Ectodermal cell (in vitro differentiated cells): ENCODE measurements at regions not wholly inside any gene's neighbourhood (a gene's known extent, or its start where the extent isn't known, plus 50 kb on each side); places are given as distances from the start of the nearest gene placed in this dataset.

Experiments used
- H3K27ac ChIP-seq: 2 replicates; pipeline ENCODE4 v1.7.0; 2013; ENCODE audit warnings: mild to moderate bottlenecking, low read depth, low read length; ENCODE audit not compliant: insufficient read depth, poor library complexity, severe bottlenecking
- H3K27me3 ChIP-seq: 2 replicates; pipeline ENCODE4 v1.7.0; 2013; ENCODE audit warnings: mild to moderate bottlenecking, low read length; ENCODE audit not compliant: insufficient read depth, control insufficient read depth, poor library complexity, severe bottlenecking
- H3K36me3 ChIP-seq: one replicate; pipeline ENCODE4 v1.7.0; 2013; ENCODE audit warnings: low read length; ENCODE audit not compliant: control insufficient read depth, insufficient read depth
- H3K4me1 ChIP-seq: one replicate; pipeline ENCODE4 v1.7.0; 2013; ENCODE audit warnings: low read length; ENCODE audit not compliant: control insufficient read depth, insufficient read depth
- H3K4me3 ChIP-seq: 2 replicates; pipeline ENCODE4 v1.7.0; 2013; ENCODE audit warnings: low read depth, low read length, control low read depth; ENCODE audit not compliant: insufficient read depth
- H3K9me3 ChIP-seq: 2 replicates; pipeline ENCODE4 v1.7.0; 2013; ENCODE audit warnings: mild to moderate bottlenecking, low read length, moderate library complexity; ENCODE audit not compliant: control insufficient read depth
- WGBS, 2 experiments: methylation state at CpG; one replicate each; pipeline ENCODE4 v1.1.7; 2013; ENCODE audit warnings: missing lambda C conversion rate in 2 of 2; 5-methylcytosine and 5-hydroxymethylcytosine counted together

- no peak overlapping the region for H3K4me3 ChIP-seq
These were observed 214.3 kb upstream of the EPHA4 start for GRCh38 chr2:221786297-221786926.

DNA sequence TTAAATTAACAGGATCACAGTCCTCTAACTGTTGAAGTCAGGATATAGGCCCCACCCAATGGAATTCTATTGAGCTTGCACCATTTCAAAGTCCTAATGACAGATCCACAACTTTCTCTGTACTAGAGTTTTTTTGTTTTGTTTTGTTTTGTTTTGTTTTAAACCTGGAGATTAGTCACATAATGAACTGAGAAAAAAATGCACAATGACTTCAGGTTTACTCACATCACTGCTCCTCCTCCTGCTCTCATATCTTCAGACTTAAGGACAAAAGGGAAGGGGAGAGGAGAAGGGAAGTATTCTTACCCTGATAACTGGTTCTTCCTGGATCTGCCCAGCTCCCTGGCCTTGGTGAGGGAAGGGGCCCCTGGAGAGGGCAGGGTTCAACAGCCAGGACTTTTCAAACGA is 208.2 kb upstream of the EPHA4 start:
- Histone ChIP-seq H3K4me3 (no peak overlapping the region), H3K27me3 (no peaks in the 10 kb centered on the region), H3K4me1 (peaks cover 13% of the 10 kb centered on the region), H3K9me3 (no peaks in the 10 kb centered on the region), H3K27ac (no peak overlapping the region), H3K36me3 (no peaks in the 10 kb centered on the region)
- WGBS, 2 experiments = 64 to 80% methylated on average over 1 of the region's 1 CpG

More at GRCh38 chr2:221786297-221786926, 214.3 kb upstream of the EPHA4 start:
- H3K27ac ChIP-seq = no peak overlapping the region
- no peaks in the 10 kb centered on the region for H3K36me3 ChIP-seq
- no peaks in the 10 kb centered on the region for H3K27me3 ChIP-seq
- H3K4me1 ChIP-seq = peaks cover 7% of the 10 kb centered on the region
- H3K9me3 ChIP-seq = no peaks in the 10 kb centered on the region
- WGBS, 2 experiments = 82 to 91% methylated on average over 3 to 5 of the region's 5 CpGs

GRCh38 chr2:221779614-221780067 is 207.5 kb upstream of the EPHA4 start:
- 87% methylated on average over 4 of the region's 4 CpGs for WGBS, 2 experiments
- H3K4me1 ChIP-seq = peaks cover 13% of the 10 kb centered on the region
- H3K27ac ChIP-seq = no peak overlapping the region
- no peak overlapping the region for H3K4me3 ChIP-seq
- H3K36me3 ChIP-seq = no peaks in the 10 kb centered on the region
- no peaks in the 10 kb centered on the region for H3K9me3 ChIP-seq
- no peaks in the 10 kb centered on the region for H3K27me3 ChIP-seq

- 92 to 94% methylated on average over 2 to 4 of the region's 4 CpGs for WGBS, 2 experiments
- H3K27me3 ChIP-seq = no peaks in the 10 kb centered on the region
These were observed 205.9 kb upstream of the EPHA4 start for GRCh38 chr2:221778025-221778424.

GRCh38 chr2:221777119-221777518 is 205.0 kb upstream of the EPHA4 start:
- WGBS, 2 experiments = 100% methylated on average over 1 of the region's 1 CpG
- no peaks in the 10 kb centered on the region for H3K36me3 ChIP-seq
- H3K9me3 ChIP-seq = no peaks in the 10 kb centered on the region
- no peaks in the 10 kb centered on the region for H3K27me3 ChIP-seq
- no peak overlapping the region for H3K27ac ChIP-seq
- H3K4me1 ChIP-seq = peaks cover 13% of the 10 kb centered on the region
- no peak overlapping the region for H3K4me3 ChIP-seq

More at GRCh38 chr2:221778025-221778424, 205.9 kb upstream of the EPHA4 start:
- Histone ChIP-seq H3K9me3 (no peaks in the 10 kb centered on the region), H3K4me1 (peaks cover 13% of the 10 kb centered on the region), H3K36me3 (no peaks in the 10 kb centered on the region), H3K4me3 (no peak overlapping the region), H3K27ac (no peak overlapping the region)

GRCh38 chr2:221775096-221775495 is 203.0 kb upstream of the EPHA4 start:
- 88 to 93% methylated on average over 12 of the region's 12 CpGs for WGBS, 2 experiments
- Histone ChIP-seq H3K4me3 (no peak overlapping the region), H3K36me3 (no peaks in the 10 kb centered on the region), H3K27ac (no peak overlapping the region), H3K4me1 (peaks cover 6% of the 10 kb centered on the region), H3K27me3 (no peaks in the 10 kb centered on the region), H3K9me3 (no peaks in the 10 kb centered on the region)

DNA sequence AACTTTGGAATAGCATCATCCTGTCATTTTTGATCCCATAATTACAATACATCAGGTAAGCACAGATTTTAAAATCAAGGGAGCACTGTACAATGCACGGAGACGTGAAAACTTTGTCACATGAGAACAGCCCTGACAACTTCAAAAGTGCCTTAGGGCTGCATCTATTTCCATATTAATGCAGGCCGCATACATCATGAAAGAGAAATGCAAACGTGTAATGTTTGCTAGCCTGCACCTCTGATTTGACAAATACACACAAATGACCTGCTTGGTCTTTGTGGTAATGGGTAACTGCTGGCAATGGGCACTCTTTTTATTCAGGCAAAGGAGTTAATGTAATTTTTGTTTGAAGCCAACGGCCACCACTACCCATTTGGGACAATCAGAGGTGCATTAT is 202.0 kb upstream of the EPHA4 start:
- Histone ChIP-seq H3K9me3 (no peaks in the 10 kb centered on the region), H3K4me1 (no peaks in the 10 kb centered on the region), H3K36me3 (no peaks in the 10 kb centered on the region), H3K27me3 (no peaks in the 10 kb centered on the region), H3K4me3 (no peak overlapping the region), H3K27ac (no peak overlapping the region)
- WGBS, 2 experiments = 83 to 87% methylated on average over 5 of the region's 5 CpGs

GRCh38 chr2:221771297-221771696 is 199.2 kb upstream of the EPHA4 start:
- no peaks in the 10 kb centered on the region for H3K4me1 ChIP-seq
- WGBS, 2 experiments = 100% methylated on average over 1 of the region's 1 CpG; no CpG with 5 or more reads in 1 of the 2 experiments
- no peak overlapping the region for H3K4me3 ChIP-seq
- H3K9me3 ChIP-seq = no peaks in the 10 kb centered on the region
- no peaks in the 10 kb centered on the region for H3K27me3 ChIP-seq
- no peak overlapping the region for H3K27ac ChIP-seq
- no peaks in the 10 kb centered on the region for H3K36me3 ChIP-seq

- Histone ChIP-seq H3K27ac (no peak overlapping the region), H3K9me3 (no peaks in the 10 kb centered on the region), H3K4me3 (no peak overlapping the region), H3K4me1 (peaks cover 7% of the 10 kb centered on the region), H3K27me3 (no peaks in the 10 kb centered on the region), H3K36me3 (no peaks in the 10 kb centered on the region)
- 92 to 94% methylated on average over 9 of the region's 9 CpGs for WGBS, 2 experiments
These were observed 195.3 kb upstream of the EPHA4 start for GRCh38 chr2:221767106-221768012.

DNA sequence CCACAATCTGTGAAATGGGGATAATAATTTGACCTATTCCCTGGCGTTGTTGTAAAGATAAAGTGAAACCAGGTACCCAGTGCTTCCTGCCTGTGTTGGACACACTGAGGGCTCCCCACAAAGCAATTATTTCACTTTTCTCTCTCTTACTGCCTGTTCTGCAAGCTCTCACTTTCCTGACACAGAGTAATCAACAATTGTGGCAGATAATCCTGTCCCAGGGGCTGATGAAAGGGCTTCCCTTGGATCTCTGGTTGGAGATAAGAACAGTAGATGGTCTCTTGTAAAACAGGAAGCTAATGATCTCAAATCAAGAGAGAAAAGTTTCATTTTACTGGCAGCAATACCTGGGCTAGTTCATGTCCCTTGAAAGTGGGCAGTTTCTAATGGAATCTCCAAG is 190.4 kb upstream of the EPHA4 start:
- H3K4me3 ChIP-seq = no peak overlapping the region
- WGBS, 2 experiments = 95 to 100% methylated on average over 1 of the region's 1 CpG
- peaks cover 8% of the 10 kb centered on the region for H3K4me1 ChIP-seq
- no peaks in the 10 kb centered on the region for H3K9me3 ChIP-seq
- no peaks in the 10 kb centered on the region for H3K27me3 ChIP-seq
- no peaks in the 10 kb centered on the region for H3K36me3 ChIP-seq
- H3K27ac ChIP-seq = no peak overlapping the region
